Stomach (tissue), 4 donors: ENCODE measurements at regions not wholly inside any gene's neighbourhood (a gene's known extent, or its start where the extent isn't known, plus 50 kb on each side); places are given as distances from the start of the nearest gene placed in this dataset.

Source experiments
- POLR2A ChIP-seq, 4 donors: fragments of 450-650 bp; IDR thresholded peaks; one replicate each; pipeline ENCODE4 v1.6.1; 2016; ENCODE audit warnings: antibody characterized with exemption in 4 of 4, control low read depth in 2 of 4, mild to moderate bottlenecking in 1 of 4, moderate library complexity in 1 of 4
- TF ChIP-seq, protein P1 (sequence below), 7 experiments: fragments of 450-650 bp in 4 of 7; fragments of 200-600 bp in 3 of 7; sonication (generic) in 3 of 7; IDR thresholded peaks; one replicate each; pipeline ENCODE4 v1.5.1; 2016 to 2019; ENCODE audit warnings: antibody characterized with exemption in 7 of 7, control low read depth in 2 of 7, mild to moderate bottlenecking in 1 of 7

DNA sequence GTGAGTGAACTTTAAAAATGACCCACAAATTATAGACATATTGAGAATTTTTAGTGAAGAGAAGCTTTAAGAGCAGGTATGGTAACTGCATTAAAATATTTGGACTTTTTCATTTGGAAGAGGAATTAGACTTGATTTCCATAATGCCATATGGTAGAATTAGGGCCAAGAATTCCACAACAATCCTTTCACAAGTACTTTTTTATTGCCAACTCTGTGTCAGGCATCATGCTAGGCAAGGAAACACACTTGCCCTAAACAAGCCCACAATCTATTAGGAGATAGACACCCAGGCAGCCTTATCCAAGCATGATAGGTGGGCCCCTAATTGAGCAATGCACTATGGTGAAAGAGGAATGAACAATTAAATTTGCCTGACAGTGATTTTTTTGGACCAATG is 353.0 kb downstream of the TGFB2 start:
- TF ChIP-seq, protein P1, sequence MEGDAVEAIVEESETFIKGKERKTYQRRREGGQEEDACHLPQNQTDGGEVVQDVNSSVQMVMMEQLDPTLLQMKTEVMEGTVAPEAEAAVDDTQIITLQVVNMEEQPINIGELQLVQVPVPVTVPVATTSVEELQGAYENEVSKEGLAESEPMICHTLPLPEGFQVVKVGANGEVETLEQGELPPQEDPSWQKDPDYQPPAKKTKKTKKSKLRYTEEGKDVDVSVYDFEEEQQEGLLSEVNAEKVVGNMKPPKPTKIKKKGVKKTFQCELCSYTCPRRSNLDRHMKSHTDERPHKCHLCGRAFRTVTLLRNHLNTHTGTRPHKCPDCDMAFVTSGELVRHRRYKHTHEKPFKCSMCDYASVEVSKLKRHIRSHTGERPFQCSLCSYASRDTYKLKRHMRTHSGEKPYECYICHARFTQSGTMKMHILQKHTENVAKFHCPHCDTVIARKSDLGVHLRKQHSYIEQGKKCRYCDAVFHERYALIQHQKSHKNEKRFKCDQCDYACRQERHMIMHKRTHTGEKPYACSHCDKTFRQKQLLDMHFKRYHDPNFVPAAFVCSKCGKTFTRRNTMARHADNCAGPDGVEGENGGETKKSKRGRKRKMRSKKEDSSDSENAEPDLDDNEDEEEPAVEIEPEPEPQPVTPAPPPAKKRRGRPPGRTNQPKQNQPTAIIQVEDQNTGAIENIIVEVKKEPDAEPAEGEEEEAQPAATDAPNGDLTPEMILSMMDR (IDR thresholded peaks at IDR 0.05), result no peak
- no peak for TF ChIP-seq POLR2A (IDR thresholded peaks at IDR 0.05)
